ENCODE measurements at regions not wholly inside any gene's neighbourhood (a gene's known extent, or its start where the extent isn't known, plus 50 kb on each side); places are given as distances from the start of the nearest gene placed in this dataset.

GRCh38 chr3:18027161-18027939 lies 284.9 kb upstream of the TBC1D5 start:
- Histone ChIP-seq H3K4me3 (ENCODE audit: control insufficient read depth in 1 of 7, extremely low read depth in 1 of 7, insufficient read depth in 4 of 7, low read depth in 2 of 7, low read length in 6 of 7) (no peak overlapping the region), H3K27ac (ENCODE audit: insufficient read depth in 1 of 2, low read depth in 1 of 2, low read length in 2 of 2, poor library complexity in 1 of 2, severe bottlenecking in 2 of 2) (no peak overlapping the region), H3K4me1 (ENCODE audit: control extremely low read depth in 1 of 4, control insufficient read depth in 4 of 4, insufficient read depth in 4 of 4, low read length in 3 of 4) (no peaks in the 10 kb centered on the region), H3K9me3 (ENCODE audit: control extremely low read depth in 1 of 5, control insufficient read depth in 4 of 5, insufficient read depth in 2 of 5, low read depth in 1 of 5, low read length in 4 of 5) (peaks cover 0 to 3% (median 0%) of the 10 kb centered on the region in 5 experiments), H3K27me3 (replicated peaks in 2 of 5; ENCODE audit: control insufficient read depth in 4 of 5, insufficient read depth in 5 of 5, low read length in 4 of 5) (no peaks in the 10 kb centered on the region), H3K36me3 (ENCODE audit: control insufficient read depth in 4 of 4, insufficient read depth in 4 of 4, low read length in 3 of 4) (no peaks in the 10 kb centered on the region)
- 100% methylated on average over 1 of the region's 9 CpGs for WGBS (ENCODE audit: insufficient coverage)
- ChIA-PET POLR2A (no interaction called here), CTCF (interaction anchor here (0.7 to 1.2 kb wide), 2 partner anchors 51 to 56 kb away, joined by 3 read pairs; no protein-coding TSS in a partner anchor)
- no peak for DNase-seq

- Histone ChIP-seq H3K4me1 (ENCODE audit: control extremely low read depth in 1 of 4, control insufficient read depth in 4 of 4, insufficient read depth in 4 of 4, low read length in 3 of 4) (no peaks in the 10 kb centered on the region), H3K36me3 (ENCODE audit: control insufficient read depth in 4 of 4, insufficient read depth in 4 of 4, low read length in 3 of 4) (peaks cover 0 to 3% (median 0%) of the 10 kb centered on the region in 4 experiments), H3K9me3 (ENCODE audit: control extremely low read depth in 1 of 5, control insufficient read depth in 4 of 5, insufficient read depth in 2 of 5, low read depth in 1 of 5, low read length in 4 of 5) (peaks cover 0 to 8% (median 3%) of the 10 kb centered on the region in 5 experiments), H3K4me3 (ENCODE audit: control insufficient read depth in 1 of 7, extremely low read depth in 1 of 7, insufficient read depth in 4 of 7, low read depth in 2 of 7, low read length in 6 of 7) (no peak overlapping the region), H3K27me3 (replicated peaks in 2 of 5; ENCODE audit: control insufficient read depth in 4 of 5, insufficient read depth in 5 of 5, low read length in 4 of 5) (no peaks in the 10 kb centered on the region), H3K27ac (ENCODE audit: insufficient read depth in 1 of 2, low read depth in 1 of 2, low read length in 2 of 2, poor library complexity in 1 of 2, severe bottlenecking in 2 of 2) (no peak overlapping the region)
- 100% methylated on average over 2 of the region's 3 CpGs for WGBS (ENCODE audit: insufficient coverage)
- POLR2A ChIA-PET, result no interaction called here
- CTCF ChIA-PET, result no interaction called here
- no peak for DNase-seq
Observed at GRCh38 chr3:18024715-18025114, 282.3 kb upstream of the TBC1D5 start.

GRCh38 chr3:18019161-18019495 lies 276.7 kb upstream of the TBC1D5 start:
- CTCF ChIA-PET, result no interaction called here
- peaks cover 0 to 19% (median 0%) of the 10 kb centered on the region in 5 experiments for H3K9me3 ChIP-seq (ENCODE audit: control extremely low read depth in 1 of 5, control insufficient read depth in 4 of 5, insufficient read depth in 2 of 5, low read depth in 1 of 5, low read length in 4 of 5)
- no peak for DNase-seq
- no peak overlapping the region for H3K4me3 ChIP-seq (ENCODE audit: control insufficient read depth in 1 of 7, extremely low read depth in 1 of 7, insufficient read depth in 4 of 7, low read depth in 2 of 7, low read length in 6 of 7)
- 100% methylated on average over 1 of the region's 4 CpGs for WGBS (ENCODE audit: insufficient coverage)
- H3K36me3 ChIP-seq (ENCODE audit: control insufficient read depth in 4 of 4, insufficient read depth in 4 of 4, low read length in 3 of 4), result peaks cover 0 to 12% (median 2%) of the 10 kb centered on the region in 4 experiments
- H3K4me1 ChIP-seq (ENCODE audit: control extremely low read depth in 1 of 4, control insufficient read depth in 4 of 4, insufficient read depth in 4 of 4, low read length in 3 of 4), result no peaks in the 10 kb centered on the region
- POLR2A ChIA-PET, result no interaction called here
- H3K27me3 ChIP-seq (replicated peaks in 2 of 5; ENCODE audit: control insufficient read depth in 4 of 5, insufficient read depth in 5 of 5, low read length in 4 of 5), result no peaks in the 10 kb centered on the region
- no peak overlapping the region for H3K27ac ChIP-seq (ENCODE audit: insufficient read depth in 1 of 2, low read depth in 1 of 2, low read length in 2 of 2, poor library complexity in 1 of 2, severe bottlenecking in 2 of 2)

- Histone ChIP-seq H3K4me1 (ENCODE audit: control extremely low read depth in 1 of 4, control insufficient read depth in 4 of 4, insufficient read depth in 4 of 4, low read length in 3 of 4) (no peaks in the 10 kb centered on the region), H3K27ac (ENCODE audit: insufficient read depth in 1 of 2, low read depth in 1 of 2, low read length in 2 of 2, poor library complexity in 1 of 2, severe bottlenecking in 2 of 2) (no peak overlapping the region), H3K27me3 (replicated peaks in 2 of 5; ENCODE audit: control insufficient read depth in 4 of 5, insufficient read depth in 5 of 5, low read length in 4 of 5) (no peaks in the 10 kb centered on the region), H3K4me3 (ENCODE audit: control insufficient read depth in 1 of 7, extremely low read depth in 1 of 7, insufficient read depth in 4 of 7, low read depth in 2 of 7, low read length in 6 of 7) (no peak overlapping the region), H3K9me3 (ENCODE audit: control extremely low read depth in 1 of 5, control insufficient read depth in 4 of 5, insufficient read depth in 2 of 5, low read depth in 1 of 5, low read length in 4 of 5) (peaks cover 0 to 19% (median 0%) of the 10 kb centered on the region in 5 experiments), H3K36me3 (ENCODE audit: control insufficient read depth in 4 of 4, insufficient read depth in 4 of 4, low read length in 3 of 4) (peaks cover 0 to 12% (median 2%) of the 10 kb centered on the region in 4 experiments)
- WGBS (ENCODE audit: insufficient coverage), result 85% methylated on average over 3 of the region's 5 CpGs
- POLR2A ChIA-PET, result no interaction called here
- CTCF ChIA-PET, result interaction anchor here (1.2 kb wide), 1 partner anchor 48 kb away, joined by 3 read pairs; no protein-coding TSS in a partner anchor
- DNase-seq, result no peak
Observed at GRCh38 chr3:18018491-18019160, 276.2 kb upstream of the TBC1D5 start.

- POLR2A ChIA-PET, result no interaction called here
- Histone ChIP-seq H3K4me1 (ENCODE audit: control extremely low read depth in 1 of 4, control insufficient read depth in 4 of 4, insufficient read depth in 4 of 4, low read length in 3 of 4) (peaks cover 0 to 5% (median 1%) of the 10 kb centered on the region in 4 experiments), H3K27me3 (replicated peaks in 2 of 5; ENCODE audit: control insufficient read depth in 4 of 5, insufficient read depth in 5 of 5, low read length in 4 of 5) (no peaks in the 10 kb centered on the region), H3K36me3 (ENCODE audit: control insufficient read depth in 4 of 4, insufficient read depth in 4 of 4, low read length in 3 of 4) (peaks cover 0 to 12% (median 2%) of the 10 kb centered on the region in 4 experiments), H3K9me3 (ENCODE audit: control extremely low read depth in 1 of 5, control insufficient read depth in 4 of 5, insufficient read depth in 2 of 5, low read depth in 1 of 5, low read length in 4 of 5) (peaks cover 0 to 21% (median 0%) of the 10 kb centered on the region in 5 experiments), H3K27ac (ENCODE audit: insufficient read depth in 1 of 2, low read depth in 1 of 2, low read length in 2 of 2, poor library complexity in 1 of 2, severe bottlenecking in 2 of 2) (no peak overlapping the region), H3K4me3 (ENCODE audit: control insufficient read depth in 1 of 7, extremely low read depth in 1 of 7, insufficient read depth in 4 of 7, low read depth in 2 of 7, low read length in 6 of 7) (no peak overlapping the region)
- CTCF ChIA-PET, result interaction anchor here (1.6 kb wide), 1 partner anchor 12 kb away, joined by 4 read pairs; no protein-coding TSS in a partner anchor
- 91% methylated on average over 7 of the region's 7 CpGs for WGBS (ENCODE audit: insufficient coverage)
- DNase-seq, result no peak
Observed at GRCh38 chr3:18016366-18016765, 273.9 kb upstream of the TBC1D5 start.

GRCh38 chr3:18012933-18013332 lies 270.5 kb upstream of the TBC1D5 start:
- H3K4me3 ChIP-seq (ENCODE audit: control insufficient read depth in 1 of 7, extremely low read depth in 1 of 7, insufficient read depth in 4 of 7, low read depth in 2 of 7, low read length in 6 of 7), result no peak overlapping the region
- H3K27ac ChIP-seq (ENCODE audit: insufficient read depth in 1 of 2, low read depth in 1 of 2, low read length in 2 of 2, poor library complexity in 1 of 2, severe bottlenecking in 2 of 2), result no peak overlapping the region
- DNase-seq, result no peak
- 100% methylated on average over 2 of the region's 4 CpGs for WGBS (ENCODE audit: insufficient coverage)
- H3K27me3 ChIP-seq (replicated peaks in 2 of 5; ENCODE audit: control insufficient read depth in 4 of 5, insufficient read depth in 5 of 5, low read length in 4 of 5), result no peaks in the 10 kb centered on the region
- H3K4me1 ChIP-seq (ENCODE audit: control extremely low read depth in 1 of 4, control insufficient read depth in 4 of 4, insufficient read depth in 4 of 4, low read length in 3 of 4), result peaks cover 0 to 5% (median 1%) of the 10 kb centered on the region in 4 experiments
- peaks cover 0 to 9% (median 3%) of the 10 kb centered on the region in 4 experiments for H3K36me3 ChIP-seq (ENCODE audit: control insufficient read depth in 4 of 4, insufficient read depth in 4 of 4, low read length in 3 of 4)
- peaks cover 0 to 16% (median 0%) of the 10 kb centered on the region in 5 experiments for H3K9me3 ChIP-seq (ENCODE audit: control extremely low read depth in 1 of 5, control insufficient read depth in 4 of 5, insufficient read depth in 2 of 5, low read depth in 1 of 5, low read length in 4 of 5)
- CTCF ChIA-PET, result interaction anchor here (1.8 kb wide), 1 partner anchor 17 kb away, joined by 8 read pairs; no protein-coding TSS in a partner anchor
- POLR2A ChIA-PET, result no interaction called here

- POLR2A ChIA-PET, result no interaction called here
- DNase-seq, result peak in 2 of 3 donors; percentile 58 to 68
- Histone ChIP-seq H3K27me3 (replicated peaks in 2 of 5; ENCODE audit: control insufficient read depth in 4 of 5, insufficient read depth in 5 of 5, low read length in 4 of 5) (no peaks in the 10 kb centered on the region), H3K4me1 (ENCODE audit: control extremely low read depth in 1 of 4, control insufficient read depth in 4 of 4, insufficient read depth in 4 of 4, low read length in 3 of 4) (peaks cover 0 to 5% (median 1%) of the 10 kb centered on the region in 4 experiments), H3K9me3 (ENCODE audit: control extremely low read depth in 1 of 5, control insufficient read depth in 4 of 5, insufficient read depth in 2 of 5, low read depth in 1 of 5, low read length in 4 of 5) (peaks cover 0 to 16% (median 0%) of the 10 kb centered on the region in 5 experiments), H3K4me3 (ENCODE audit: control insufficient read depth in 1 of 7, extremely low read depth in 1 of 7, insufficient read depth in 4 of 7, low read depth in 2 of 7, low read length in 6 of 7) (no peak overlapping the region), H3K27ac (ENCODE audit: insufficient read depth in 1 of 2, low read depth in 1 of 2, low read length in 2 of 2, poor library complexity in 1 of 2, severe bottlenecking in 2 of 2) (no peak overlapping the region), H3K36me3 (ENCODE audit: control insufficient read depth in 4 of 4, insufficient read depth in 4 of 4, low read length in 3 of 4) (peaks cover 0 to 9% (median 3%) of the 10 kb centered on the region in 4 experiments)
- CTCF ChIA-PET, result interaction anchor here (1.8 kb wide), 1 partner anchor 17 kb away, joined by 8 read pairs; no protein-coding TSS in a partner anchor
- WGBS (ENCODE audit: insufficient coverage), result 100% methylated on average over 1 of the region's 2 CpGs
Observed at GRCh38 chr3:18012436-18012835, 270.0 kb upstream of the TBC1D5 start.

Measured in common myeloid progenitor, CD34-positive (primary cell).